ENCODE measurements at regions not wholly inside any gene's neighbourhood (a gene's known extent, or its start where the extent isn't known, plus 50 kb on each side); places are given as distances from the start of the nearest gene placed in this dataset.

DNA sequence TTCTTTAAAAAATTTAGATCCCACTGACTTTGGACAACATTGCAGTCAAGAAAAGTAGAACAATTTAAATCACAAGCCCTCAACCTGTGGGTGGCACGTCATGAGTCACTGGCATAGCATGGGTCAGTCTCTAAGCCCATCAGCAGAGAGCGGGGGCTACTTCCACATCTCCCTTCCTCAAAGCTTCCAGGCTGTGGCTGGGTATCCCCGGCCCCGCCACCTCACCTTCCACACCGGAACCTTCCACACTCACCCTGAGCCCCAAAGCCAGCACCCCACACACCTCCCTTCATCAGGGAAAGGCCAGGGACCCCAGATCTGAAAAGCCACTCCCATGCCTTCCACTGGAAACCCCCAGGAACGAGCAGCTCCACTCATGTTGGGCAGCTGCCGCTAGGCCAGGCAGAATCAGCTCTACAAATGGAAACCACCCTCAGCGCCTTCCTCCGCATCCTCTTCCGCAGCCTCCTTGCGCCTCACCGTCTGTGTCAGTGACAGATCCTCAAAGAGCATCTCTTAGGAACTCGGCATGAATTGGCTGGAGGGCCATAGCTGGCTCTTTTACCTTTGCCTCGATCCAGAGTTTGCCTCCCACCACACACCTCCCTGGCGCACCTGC is 156.5 kb downstream of the ERCC6L2 start (continued):
- TF ChIP-seq, protein P1, sequence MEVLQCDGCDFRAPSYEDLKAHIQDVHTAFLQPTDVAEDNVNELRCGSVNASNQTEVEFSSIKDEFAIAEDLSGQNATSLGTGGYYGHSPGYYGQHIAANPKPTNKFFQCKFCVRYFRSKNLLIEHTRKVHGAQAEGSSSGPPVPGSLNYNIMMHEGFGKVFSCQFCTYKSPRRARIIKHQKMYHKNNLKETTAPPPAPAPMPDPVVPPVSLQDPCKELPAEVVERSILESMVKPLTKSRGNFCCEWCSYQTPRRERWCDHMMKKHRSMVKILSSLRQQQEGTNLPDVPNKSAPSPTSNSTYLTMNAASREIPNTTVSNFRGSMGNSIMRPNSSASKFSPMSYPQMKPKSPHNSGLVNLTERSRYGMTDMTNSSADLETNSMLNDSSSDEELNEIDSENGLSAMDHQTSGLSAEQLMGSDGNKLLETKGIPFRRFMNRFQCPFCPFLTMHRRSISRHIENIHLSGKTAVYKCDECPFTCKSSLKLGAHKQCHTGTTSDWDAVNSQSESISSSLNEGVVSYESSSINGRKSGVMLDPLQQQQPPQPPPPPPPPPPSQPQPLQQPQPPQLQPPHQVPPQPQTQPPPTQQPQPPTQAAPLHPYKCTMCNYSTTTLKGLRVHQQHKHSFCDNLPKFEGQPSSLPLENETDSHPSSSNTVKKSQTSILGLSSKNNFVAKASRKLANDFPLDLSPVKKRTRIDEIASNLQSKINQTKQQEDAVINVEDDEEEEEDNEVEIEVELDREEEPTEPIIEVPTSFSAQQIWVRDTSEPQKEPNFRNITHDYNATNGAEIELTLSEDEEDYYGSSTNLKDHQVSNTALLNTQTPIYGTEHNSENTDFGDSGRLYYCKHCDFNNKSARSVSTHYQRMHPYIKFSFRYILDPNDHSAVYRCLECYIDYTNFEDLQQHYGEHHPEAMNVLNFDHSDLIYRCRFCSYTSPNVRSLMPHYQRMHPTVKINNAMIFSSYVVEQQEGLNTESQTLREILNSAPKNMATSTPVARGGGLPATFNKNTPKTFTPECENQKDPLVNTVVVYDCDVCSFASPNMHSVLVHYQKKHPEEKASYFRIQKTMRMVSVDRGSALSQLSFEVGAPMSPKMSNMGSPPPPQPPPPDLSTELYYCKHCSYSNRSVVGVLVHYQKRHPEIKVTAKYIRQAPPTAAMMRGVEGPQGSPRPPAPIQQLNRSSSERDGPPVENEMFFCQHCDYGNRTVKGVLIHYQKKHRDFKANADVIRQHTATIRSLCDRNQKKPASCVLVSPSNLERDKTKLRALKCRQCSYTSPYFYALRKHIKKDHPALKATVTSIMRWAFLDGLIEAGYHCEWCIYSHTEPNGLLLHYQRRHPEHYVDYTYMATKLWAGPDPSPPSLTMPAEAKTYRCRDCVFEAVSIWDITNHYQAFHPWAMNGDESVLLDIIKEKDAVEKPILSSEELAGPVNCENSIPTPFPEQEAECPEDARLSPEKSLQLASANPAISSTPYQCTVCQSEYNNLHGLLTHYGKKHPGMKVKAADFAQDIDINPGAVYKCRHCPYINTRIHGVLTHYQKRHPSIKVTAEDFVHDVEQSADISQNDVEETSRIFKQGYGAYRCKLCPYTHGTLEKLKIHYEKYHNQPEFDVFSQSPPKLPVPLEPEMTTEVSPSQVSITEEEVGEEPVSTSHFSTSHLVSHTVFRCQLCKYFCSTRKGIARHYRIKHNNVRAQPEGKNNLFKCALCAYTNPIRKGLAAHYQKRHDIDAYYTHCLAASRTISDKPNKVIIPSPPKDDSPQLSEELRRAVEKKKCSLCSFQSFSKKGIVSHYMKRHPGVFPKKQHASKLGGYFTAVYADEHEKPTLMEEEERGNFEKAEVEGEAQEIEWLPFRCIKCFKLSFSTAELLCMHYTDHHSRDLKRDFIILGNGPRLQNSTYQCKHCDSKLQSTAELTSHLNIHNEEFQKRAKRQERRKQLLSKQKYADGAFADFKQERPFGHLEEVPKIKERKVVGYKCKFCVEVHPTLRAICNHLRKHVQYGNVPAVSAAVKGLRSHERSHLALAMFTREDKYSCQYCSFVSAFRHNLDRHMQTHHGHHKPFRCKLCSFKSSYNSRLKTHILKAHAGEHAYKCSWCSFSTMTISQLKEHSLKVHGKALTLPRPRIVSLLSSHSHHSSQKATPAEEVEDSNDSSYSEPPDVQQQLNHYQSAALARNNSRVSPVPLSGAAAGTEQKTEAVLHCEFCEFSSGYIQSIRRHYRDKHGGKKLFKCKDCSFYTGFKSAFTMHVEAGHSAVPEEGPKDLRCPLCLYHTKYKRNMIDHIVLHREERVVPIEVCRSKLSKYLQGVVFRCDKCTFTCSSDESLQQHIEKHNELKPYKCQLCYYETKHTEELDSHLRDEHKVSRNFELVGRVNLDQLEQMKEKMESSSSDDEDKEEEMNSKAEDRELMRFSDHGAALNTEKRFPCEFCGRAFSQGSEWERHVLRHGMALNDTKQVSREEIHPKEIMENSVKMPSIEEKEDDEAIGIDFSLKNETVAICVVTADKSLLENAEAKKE (CRISPR knock-in tag; IDR thresholded peaks at IDR 0.05) = no peak
- no peak for TF ChIP-seq ZNF114 (CRISPR knock-in tag; IDR thresholded peaks at IDR 0.05)

DNA sequence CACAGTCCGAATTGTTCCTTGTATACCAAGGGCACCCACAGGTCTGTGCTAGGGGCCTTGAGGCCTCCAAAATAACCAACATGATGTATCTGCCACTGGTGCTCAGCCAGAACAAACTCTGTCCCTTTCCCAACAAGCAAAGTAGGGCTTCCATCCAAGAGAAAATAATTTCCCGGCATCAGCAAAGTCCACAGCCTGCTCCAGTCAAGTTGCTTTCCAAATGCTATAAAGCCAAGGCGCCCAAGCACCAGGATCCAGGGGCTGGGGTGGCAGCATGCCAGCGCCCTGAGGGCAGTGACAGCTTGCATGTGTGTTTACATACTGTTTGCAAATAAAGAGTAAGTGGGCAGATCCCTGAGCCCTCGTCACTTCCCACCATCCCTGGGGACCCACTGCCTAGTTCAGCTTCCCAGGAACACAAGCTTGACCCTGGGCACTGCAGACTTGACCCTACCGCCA is 155.9 kb downstream of the ERCC6L2 start:
- peaks cover 14% of the 10 kb centered on the region; the same call in 2 of the 3 replicates for H3K36me3 Mint-ChIP-seq (ENCODE audit: low read depth)
- H3K4me3 Mint-ChIP-seq = no peak overlapping the region
- H3K27me3 ChIP-seq (ENCODE audit: insufficient read depth) = peaks cover 36% of the 10 kb centered on the region
- 0 out of 2 replicates have a peak, but pooled peaks cover 7% of the 10 kb centered on the region for H3F3A ChIP-seq (replicated peaks; ENCODE audit: low read depth)
- H3K79me2 ChIP-seq (replicated peaks; ENCODE audit: insufficient read depth) = no peaks in the 10 kb centered on the region
- H3K4me2 ChIP-seq = no peak overlapping the region
- no peak overlapping the region for H3K27ac Mint-ChIP-seq
- DNase-seq (ENCODE audit: low spot score) (no peak), ATAC-seq (no peak)
- no peak overlapping the region for H3K27ac ChIP-seq (ENCODE audit: low read depth)
- H3K9me2 ChIP-seq (ENCODE audit: insufficient read depth) = no peaks in the 10 kb centered on the region
- peaks cover 21% of the 10 kb centered on the region for H3K9me3 Mint-ChIP-seq
- H2AFZ ChIP-seq = no peak overlapping the region
- H3K4me1 Mint-ChIP-seq = peaks cover 14% of the 10 kb centered on the region; the same call in 2 of the 3 replicates
- peaks cover 26% of the 10 kb centered on the region for H3K27me3 Mint-ChIP-seq (ENCODE audit: insufficient read depth, low read depth, poor library complexity)
- H4K20me1 ChIP-seq (replicated peaks; ENCODE audit: insufficient read depth) = no peaks in the 10 kb centered on the region
- H3K4me3 ChIP-seq = no peak overlapping the region
- peaks cover 8% of the 10 kb centered on the region; the same call in 1 of the 2 replicates for H3K4me1 ChIP-seq (ENCODE audit: insufficient read depth)
- no peak for TF ChIP-seq ZNF114 (CRISPR knock-in tag; IDR thresholded peaks at IDR 0.05)
- no peak for TF ChIP-seq CREB1 (CRISPR knock-in tag; IDR thresholded peaks at IDR 0.05; ENCODE audit: low read depth)
- TF ChIP-seq EZH2phosphoT487 (IDR thresholded peaks at IDR 0.05; ENCODE audit: unreplicated experiment) = no peak
- H3K36me3 ChIP-seq (ENCODE audit: insufficient read depth) = peaks cover 3% of the 10 kb centered on the region; the same call in 1 of the 2 replicates
